GOT3 (cell line): ENCODE measurements at regions not wholly inside any gene's neighbourhood (a gene's known extent, or its start where the extent isn't known, plus 50 kb on each side); places are given as distances from the start of the nearest gene placed in this dataset.

Source experiments
- DNase-seq: peaks from one replicate; lab custom pipeline; 2025; ENCODE audit warnings: mixed read lengths; lab: John Stamatoyannopoulos, UW

GRCh38 chr2:47315475-47315874 is 53.6 kb upstream of the EPCAM start:
- no peak for DNase-seq

- DNase-seq: no peak
Observed at GRCh38 chr2:47313728-47314127, 55.4 kb upstream of the EPCAM start.

- DNase-seq: no peak
Observed at GRCh38 chr2:47313141-47313691, 55.9 kb upstream of the EPCAM start.

- DNase-seq: no peak
Observed at GRCh38 chr2:47312491-47312850, 56.6 kb upstream of the EPCAM start.

GRCh38 chr2:47311764-47312490 is 57.2 kb upstream of the EPCAM start:
- no peak for DNase-seq

- no peak for DNase-seq
Observed at GRCh38 chr2:47310801-47311560, 58.1 kb upstream of the EPCAM start.

GRCh38 chr2:47309952-47310800 is 58.9 kb upstream of the EPCAM start:
- no peak for DNase-seq

GRCh38 chr2:47309472-47309951 is 59.6 kb upstream of the EPCAM start:
- DNase-seq: no peak

- no peak for DNase-seq
Observed at GRCh38 chr2:47307066-47307465, 62.0 kb upstream of the EPCAM start.

GRCh38 chr2:47304654-47305053 is 64.5 kb upstream of the EPCAM start:
- no peak for DNase-seq

GRCh38 chr2:47303341-47304148 is 65.6 kb upstream of the EPCAM start:
- DNase-seq: no peak

GRCh38 chr2:47302308-47302707 is 66.8 kb upstream of the EPCAM start:
- DNase-seq: no peak

- no peak for DNase-seq
Observed at GRCh38 chr2:47301731-47302130, 67.4 kb upstream of the EPCAM start.

- DNase-seq: no peak
Observed at GRCh38 chr2:47301277-47301618, 67.9 kb upstream of the EPCAM start.

GRCh38 chr2:47300609-47301276 is 68.4 kb upstream of the EPCAM start:
- DNase-seq: no peak

GRCh38 chr2:47300081-47300480 is 69.0 kb upstream of the EPCAM start:
- no peak for DNase-seq

GRCh38 chr2:47299555-47299954 is 69.6 kb upstream of the EPCAM start:
- DNase-seq: no peak

GRCh38 chr2:47298771-47299170 is 70.3 kb upstream of the EPCAM start:
- no peak for DNase-seq

- no peak for DNase-seq
Observed at GRCh38 chr2:47297767-47298425, 71.2 kb upstream of the EPCAM start.

GRCh38 chr2:47295981-47296635 is 73.0 kb upstream of the EPCAM start:
- no peak for DNase-seq
